Suppressor macrophage treated with lipopolysaccharide for 1 hour (primary cell): ENCODE measurements at regions not wholly inside any gene's neighbourhood (a gene's known extent, or its start where the extent isn't known, plus 50 kb on each side); places are given as distances from the start of the nearest gene placed in this dataset.

Source experiments
- DNase-seq, 3 donors: peaks; one replicate each; pipeline ENCODE4 v3.0.0-alpha.2; 2020 to 2022

DNA sequence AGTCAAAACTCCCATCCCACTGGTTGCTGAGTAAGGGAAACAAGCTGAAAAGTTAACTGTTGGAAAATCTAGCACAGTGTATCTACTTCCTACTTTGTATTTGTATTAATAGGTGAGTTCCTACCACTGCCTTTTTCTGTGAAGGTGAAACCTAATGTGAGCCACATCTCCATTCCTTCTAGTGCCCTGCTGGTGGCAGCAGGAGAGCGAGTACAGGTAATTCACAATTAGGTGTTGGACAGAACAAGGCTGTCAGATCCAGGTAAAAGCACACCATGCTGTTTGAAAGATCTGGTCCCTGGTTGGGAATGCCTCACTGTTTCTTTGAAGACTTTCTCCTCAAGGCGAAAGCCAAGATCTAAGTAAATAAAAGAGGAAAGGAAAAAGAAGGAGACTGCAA, 528.4 kb downstream of the PKHD1 start:
- DNase-seq = no peak

DNA sequence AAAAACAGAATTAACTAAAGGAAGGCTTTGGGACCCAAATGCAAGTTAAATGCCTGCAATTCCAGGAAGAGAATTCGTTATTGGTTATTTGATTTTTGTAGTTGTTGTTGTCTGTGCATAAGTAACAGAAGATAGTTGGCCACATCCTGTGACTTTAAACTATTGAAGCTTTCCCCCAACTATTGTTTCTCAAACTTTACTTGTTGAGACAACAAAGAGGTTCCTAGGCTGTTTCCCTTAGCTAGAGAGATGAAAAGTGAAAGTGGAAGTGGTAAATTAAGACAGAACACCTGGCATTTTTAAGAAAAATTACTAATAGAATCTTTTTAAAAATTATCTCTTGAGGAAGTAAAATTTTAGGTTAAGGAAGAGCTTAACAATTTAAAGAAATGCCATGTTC, 525.2 kb downstream of the PKHD1 start:
- no peak for DNase-seq
